GM23248 (cell line): ENCODE measurements at regions not wholly inside any gene's neighbourhood (a gene's known extent, or its start where the extent isn't known, plus 50 kb on each side); places are given as distances from the start of the nearest gene placed in this dataset.

Experiments used
- DNase-seq: peaks from one replicate; pipeline ENCODE4 v3.0.0-alpha.2; 2015
- H2AFZ ChIP-seq: fragments of 200-600 bp; sonication (generic); 2 replicates; pipeline ENCODE4 v1.6.1; 2016; ENCODE audit warnings: antibody characterized with exemption
- H3F3A ChIP-seq: fragments of 200-600 bp; sonication (generic); 2 replicates; pipeline ENCODE4 v1.6.1; 2016; ENCODE audit warnings: mild to moderate bottlenecking, antibody characterized with exemption, mixed run types; ENCODE audit not compliant: insufficient read depth
- H3K27ac ChIP-seq: fragments of 200-600 bp; sonication (generic); 2 replicates; pipeline ENCODE4 v1.5.1; 2016; ENCODE audit warnings: mild to moderate bottlenecking
- H3K27me3 ChIP-seq: fragments of 200-600 bp; sonication (generic); replicated peaks from 2 replicates; pipeline ENCODE4 v1.6.1; 2016; ENCODE audit warnings: mild to moderate bottlenecking; ENCODE audit not compliant: insufficient read depth
- H3K36me3 ChIP-seq: fragments of 200-600 bp; sonication (generic); 2 replicates; pipeline ENCODE4 v1.6.1; 2016; ENCODE audit warnings: low read depth, mild to moderate bottlenecking
- H3K4me1 ChIP-seq: fragments of 200-600 bp; sonication (generic); 2 replicates; pipeline ENCODE4 v1.6.1; 2016; ENCODE audit warnings: mild to moderate bottlenecking; ENCODE audit not compliant: insufficient read depth
- H3K4me2 ChIP-seq: fragments of 200-600 bp; sonication (generic); one replicate; pipeline ENCODE4 v1.6.1; 2016; ENCODE audit warnings: mild to moderate bottlenecking; ENCODE audit not compliant: unreplicated experiment
- H3K4me3 ChIP-seq: fragments of 200-600 bp; sonication (generic); 2 replicates; pipeline ENCODE4 v1.5.1; 2016; ENCODE audit warnings: mild to moderate bottlenecking
- H3K79me2 ChIP-seq: fragments of 200-600 bp; sonication (generic); 2 replicates; pipeline ENCODE4 v1.6.1; 2016; ENCODE audit warnings: mild to moderate bottlenecking; ENCODE audit not compliant: insufficient read depth
- H3K9ac ChIP-seq: fragments of 200-600 bp; sonication (generic); 2 replicates; pipeline ENCODE4 v1.6.1; 2016; ENCODE audit warnings: mild to moderate bottlenecking
- H3K9me2 ChIP-seq: fragments of 200-600 bp; sonication (generic); 2 replicates; pipeline ENCODE4 v1.6.1; 2016; ENCODE audit warnings: mixed run types, mild to moderate bottlenecking, moderate library complexity; ENCODE audit not compliant: insufficient read depth
- H3K9me3 ChIP-seq: fragments of 200-600 bp; sonication (generic); one replicate; pipeline ENCODE4 v1.6.1; 2017; ENCODE audit warnings: low read depth
- H4K20me1 ChIP-seq: fragments of 200-600 bp; sonication (generic); 2 replicates; pipeline ENCODE4 v1.6.0; 2016; ENCODE audit not compliant: insufficient read depth
- EZH2 ChIP-seq: fragments of 200-600 bp; sonication (generic); IDR thresholded peaks from 2 replicates; pipeline ENCODE4 v1.6.1; 2018; ENCODE audit warnings: antibody characterized with exemption, mild to moderate bottlenecking; ENCODE audit not compliant: insufficient read depth, poor library complexity, severe bottlenecking
- EZH2phosphoT487 ChIP-seq: fragments of 200-600 bp; sonication (generic); IDR thresholded peaks from 2 replicates; pipeline ENCODE4 v1.6.1; 2018; ENCODE audit warnings: antibody characterized with exemption, moderate library complexity, mild to moderate bottlenecking, low read depth; ENCODE audit not compliant: insufficient read depth
- WGBS, 2 experiments: methylation state at CpG; one replicate each; pipeline ENCODE4 v1.1.6; 2015 to 2017; ENCODE audit warnings: low lambda C conversion rate in 2 of 2, low coverage in 1 of 2; ENCODE audit errors: missing lambda C conversion rate in 2 of 2; 5-methylcytosine and 5-hydroxymethylcytosine counted together
- in situ Hi-C: fragments of 300-500 bp; cut with MboI; formaldehyde crosslinking; loops from 2 replicates; pipeline ENCODE4 v1.15.0; 2020

DNA sequence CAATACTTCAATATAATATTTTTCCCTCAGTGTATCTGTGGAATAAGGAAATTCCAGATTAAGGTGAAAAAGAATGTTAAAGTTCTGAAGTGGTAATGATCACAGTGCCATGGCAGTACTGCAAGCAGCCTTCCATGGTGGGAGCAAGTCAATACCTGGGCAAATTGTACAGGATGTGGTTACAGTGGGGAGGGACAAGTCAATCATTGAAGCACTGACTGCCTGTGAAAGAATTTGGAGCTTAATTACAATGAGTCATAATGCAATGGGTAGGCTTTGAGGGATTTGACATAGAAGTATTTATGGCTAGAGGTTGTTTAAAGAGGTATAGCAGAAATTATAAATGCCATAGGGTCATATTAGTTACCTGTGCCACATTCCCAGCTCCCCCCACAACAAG is 786.5 kb upstream of the ACO1 start:
- TF ChIP-seq EZH2phosphoT487 (no peak), EZH2 (no peak)
- no peak overlapping the region for H3K9ac ChIP-seq
- no peak overlapping the region for H3K27ac ChIP-seq
- no peak overlapping the region for H3K4me3 ChIP-seq
- H3K27me3 ChIP-seq, result no peaks in the 10 kb centered on the region
- no peak for DNase-seq
- no peaks in the 10 kb centered on the region for H3F3A ChIP-seq
- no peak overlapping the region for H3K4me2 ChIP-seq
- no peaks in the 10 kb centered on the region for H4K20me1 ChIP-seq
- no peaks in the 10 kb centered on the region for H3K9me2 ChIP-seq
- H3K4me1 ChIP-seq, result no peaks in the 10 kb centered on the region
- H2AFZ ChIP-seq, result no peak overlapping the region
- no peaks in the 10 kb centered on the region for H3K36me3 ChIP-seq
- in situ Hi-C loops, result no loop called here
- H3K9me3 ChIP-seq, result no peaks in the 10 kb centered on the region
- H3K79me2 ChIP-seq, result no peaks in the 10 kb centered on the region

- Histone ChIP-seq H3K9me2 (no peaks in the 10 kb centered on the region), H3K4me2 (no peak overlapping the region), H3K9ac (no peak overlapping the region), H3F3A (no peaks in the 10 kb centered on the region), H4K20me1 (no peaks in the 10 kb centered on the region), H3K4me3 (no peak overlapping the region), H2AFZ (no peak overlapping the region), H3K27ac (no peak overlapping the region), H3K36me3 (no peaks in the 10 kb centered on the region), H3K9me3 (no peaks in the 10 kb centered on the region), H3K4me1 (no peaks in the 10 kb centered on the region), H3K27me3 (no peaks in the 10 kb centered on the region), H3K79me2 (no peaks in the 10 kb centered on the region)
- DNase-seq, result no peak
- no peak for TF ChIP-seq EZH2phosphoT487
- TF ChIP-seq EZH2, result no peak
- in situ Hi-C loops, result no loop called here
These were observed 782.8 kb upstream of the ACO1 start for GRCh38 chr9:31601666-31602065.

DNA sequence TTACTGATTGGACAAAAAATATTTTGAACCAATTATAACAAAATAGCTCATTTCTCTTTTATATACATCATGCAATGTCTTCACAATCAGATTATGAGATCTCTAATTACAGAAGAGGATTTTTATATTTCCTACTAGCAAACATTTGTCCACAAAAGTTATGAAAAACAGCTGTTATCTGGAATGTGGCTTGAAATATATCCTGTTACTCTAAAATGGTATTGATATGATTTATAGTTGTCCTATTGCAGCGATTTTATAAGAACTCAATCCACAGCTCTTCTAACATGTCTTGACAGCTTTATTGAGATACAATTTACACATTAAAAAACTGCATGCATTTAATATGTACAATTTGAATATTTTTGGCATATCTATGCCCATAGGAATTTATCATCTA is 779.9 kb upstream of the ACO1 start:
- H3K79me2 ChIP-seq, result no peaks in the 10 kb centered on the region
- TF ChIP-seq EZH2phosphoT487 (no peak), EZH2 (no peak)
- WGBS, 2 experiments, result 0 to 4% methylated on average over 1 of the region's 1 CpG
- no peak overlapping the region for H3K4me3 ChIP-seq
- no peaks in the 10 kb centered on the region for H3K9me2 ChIP-seq
- no peaks in the 10 kb centered on the region for H3K27me3 ChIP-seq
- no peaks in the 10 kb centered on the region for H3K9me3 ChIP-seq
- DNase-seq, result no peak
- H3K4me1 ChIP-seq, result no peaks in the 10 kb centered on the region
- H3K36me3 ChIP-seq, result no peaks in the 10 kb centered on the region
- no peak overlapping the region for H3K27ac ChIP-seq
- no peak overlapping the region for H3K4me2 ChIP-seq
- H3K9ac ChIP-seq, result no peak overlapping the region
- in situ Hi-C loops, result no loop called here
- no peaks in the 10 kb centered on the region for H4K20me1 ChIP-seq
- H2AFZ ChIP-seq, result no peak overlapping the region
- H3F3A ChIP-seq, result no peaks in the 10 kb centered on the region

DNA sequence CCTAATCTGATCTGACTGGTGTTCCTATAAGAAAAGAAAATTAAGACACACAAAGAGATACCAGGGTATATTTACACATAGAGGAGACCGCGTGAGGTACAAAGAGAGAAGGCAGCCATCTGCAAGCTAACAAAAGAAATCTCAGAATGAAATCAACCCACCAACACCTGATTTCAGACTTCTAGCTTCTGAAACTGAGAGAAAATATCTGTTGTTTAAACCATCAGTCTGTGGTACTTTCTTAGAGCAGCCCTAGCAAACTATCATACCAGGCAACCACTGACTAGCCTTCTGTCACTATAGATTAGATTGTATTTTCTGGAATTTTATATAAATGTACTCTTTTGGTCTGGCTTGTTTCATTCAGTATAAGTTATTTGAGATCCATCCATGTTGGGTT is 779.3 kb upstream of the ACO1 start:
- H3K9ac ChIP-seq, result no peak overlapping the region
- no peaks in the 10 kb centered on the region for H3F3A ChIP-seq
- H3K27ac ChIP-seq, result no peak overlapping the region
- H3K4me2 ChIP-seq, result no peak overlapping the region
- no peaks in the 10 kb centered on the region for H3K27me3 ChIP-seq
- no peak overlapping the region for H2AFZ ChIP-seq
- no peaks in the 10 kb centered on the region for H3K4me1 ChIP-seq
- H3K36me3 ChIP-seq, result no peaks in the 10 kb centered on the region
- no peaks in the 10 kb centered on the region for H3K79me2 ChIP-seq
- no peak for DNase-seq
- H4K20me1 ChIP-seq, result no peaks in the 10 kb centered on the region
- WGBS, 2 experiments, result 71 to 74% methylated on average over 2 of the region's 2 CpGs
- H3K9me3 ChIP-seq, result no peaks in the 10 kb centered on the region
- H3K4me3 ChIP-seq, result no peak overlapping the region
- TF ChIP-seq EZH2 (no peak), EZH2phosphoT487 (no peak)
- no peaks in the 10 kb centered on the region for H3K9me2 ChIP-seq
- in situ Hi-C loops, result no loop called here

DNA sequence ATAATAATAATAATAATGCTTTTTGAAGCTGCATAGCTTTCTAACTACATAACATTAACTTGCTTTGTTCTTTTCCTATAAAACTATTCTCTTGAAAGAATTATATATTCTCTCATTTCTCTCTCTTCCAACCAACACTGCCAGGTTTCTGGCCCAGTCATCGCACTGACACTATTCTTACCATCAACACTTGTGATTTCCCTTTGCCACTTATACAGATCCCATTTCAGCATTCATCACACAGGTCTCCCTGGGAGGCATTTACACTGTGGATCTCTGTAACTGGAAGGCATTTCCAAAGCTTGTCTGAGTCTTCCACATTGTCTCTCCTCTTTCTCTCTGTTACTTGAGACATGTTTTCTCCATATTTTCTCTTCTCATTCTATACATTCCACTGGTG is 777.8 kb upstream of the ACO1 start:
- Histone ChIP-seq H3K27me3 (no peaks in the 10 kb centered on the region), H3K4me3 (no peak overlapping the region), H3K4me1 (no peaks in the 10 kb centered on the region), H2AFZ (no peak overlapping the region), H3K9ac (no peak overlapping the region), H4K20me1 (no peaks in the 10 kb centered on the region), H3K4me2 (no peak overlapping the region), H3K36me3 (no peaks in the 10 kb centered on the region), H3F3A (no peaks in the 10 kb centered on the region), H3K9me2 (no peaks in the 10 kb centered on the region), H3K79me2 (no peaks in the 10 kb centered on the region), H3K9me3 (no peaks in the 10 kb centered on the region), H3K27ac (no peak overlapping the region)
- TF ChIP-seq EZH2phosphoT487, result no peak
- TF ChIP-seq EZH2, result no peak
- 0% methylated on average over 1 of the region's 1 CpG for WGBS, 2 experiments
- in situ Hi-C loops, result no loop called here
- no peak for DNase-seq
